ENCODE measurements at regions not wholly inside any gene's neighbourhood (a gene's known extent, or its start where the extent isn't known, plus 50 kb on each side); places are given as distances from the start of the nearest gene placed in this dataset.
"Not testable (repeated sequence)": the region's sequence is repeated elsewhere in the genome, so short reads cannot be mapped to it uniquely, and the experiment has no call there.

- Histone ChIP-seq H3K9me3 (no peaks in the 10 kb centered on the region), H3K27ac (no peak overlapping the region), H3K27me3 (no peaks in the 10 kb centered on the region), H3K4me3 (no peak overlapping the region), H3K36me3 (no peaks in the 10 kb centered on the region), H3K4me1 (no peaks in the 10 kb centered on the region)
- ATAC-seq (no peak), DNase-seq (no peak)
- TF ChIP-seq CTCF (IDR thresholded peaks at IDR 0.05 in 4 of 5, conservative IDR thresholded peaks at IDR 0.05 in 1 of 5), result no peak
- in situ Hi-C loops (cut with MboI; ENCODE audit: low sequenced_read_pairs in 4 of 4), result no loop called here
- intact Hi-C loops (cut with DNase I; ENCODE audit: low total_unique reads), result no loop called here
Measured at GRCh38 chr3:10646531-10647335, 141.3 kb upstream of the ATP2B2 start.

- H3K9me3 ChIP-seq, result no peaks in the 10 kb centered on the region
- ATAC-seq, result no peak
Measured at GRCh38 chr3:10647376-10647775, 142.0 kb upstream of the ATP2B2 start.

GRCh38 chr3:10648181-10648580, 142.8 kb upstream of the ATP2B2 start:
- intact Hi-C loops (cut with DNase I; ENCODE audit: low total_unique reads) (no loop called here), in situ Hi-C loops (cut with MboI; ENCODE audit: low sequenced_read_pairs in 4 of 4) (no loop called here)
- Histone ChIP-seq H3K36me3 (no peaks in the 10 kb centered on the region), H3K4me3 (no peak overlapping the region), H3K4me1 (no peaks in the 10 kb centered on the region), H3K9me3 (no peaks in the 10 kb centered on the region), H3K27ac (no peak overlapping the region), H3K27me3 (no peaks in the 10 kb centered on the region)
- ATAC-seq, result no peak
- DNase-seq, result no peak
- TF ChIP-seq CTCF (IDR thresholded peaks at IDR 0.05 in 4 of 5, conservative IDR thresholded peaks at IDR 0.05 in 1 of 5) (no peak), POLR2A (IDR thresholded peaks at IDR 0.05) (no peak)

More at GRCh38 chr3:10647376-10647775, 142.0 kb upstream of the ATP2B2 start:
- no peak overlapping the region for H3K27ac ChIP-seq
- H3K27me3 ChIP-seq, result no peaks in the 10 kb centered on the region
- in situ Hi-C loops (cut with MboI; ENCODE audit: low sequenced_read_pairs in 4 of 4) (no loop called here), intact Hi-C loops (cut with DNase I; ENCODE audit: low total_unique reads) (no loop called here)
- H3K4me1 ChIP-seq, result no peaks in the 10 kb centered on the region
- no peak for DNase-seq
- H3K4me3 ChIP-seq, result no peak overlapping the region
- TF ChIP-seq POLR2A (IDR thresholded peaks at IDR 0.05), result no peak
- TF ChIP-seq CTCF (IDR thresholded peaks at IDR 0.05 in 4 of 5, conservative IDR thresholded peaks at IDR 0.05 in 1 of 5), result no peak
- H3K36me3 ChIP-seq, result no peaks in the 10 kb centered on the region

- H3K9me3 ChIP-seq; in situ Hi-C loops (cut with MboI; ENCODE audit: low sequenced_read_pairs in 4 of 4); intact Hi-C loops (cut with DNase I; ENCODE audit: low total_unique reads); H3K27ac ChIP-seq; ATAC-seq; H3K27me3 ChIP-seq; H3K4me3 ChIP-seq; H3K4me1 ChIP-seq; H3K36me3 ChIP-seq; DNase-seq: not testable (repeated sequence)
Measured at GRCh38 chr3:10649463-10649862, 144.1 kb upstream of the ATP2B2 start.

GRCh38 chr3:10651506-10651905, 146.1 kb upstream of the ATP2B2 start:
- intact Hi-C loops (cut with DNase I; ENCODE audit: low total_unique reads) (no loop called here), in situ Hi-C loops (cut with MboI; ENCODE audit: low sequenced_read_pairs in 4 of 4) (no loop called here)
- no peak for DNase-seq
- Histone ChIP-seq H3K4me1 (no peaks in the 10 kb centered on the region), H3K36me3 (no peaks in the 10 kb centered on the region), H3K4me3 (no peak overlapping the region), H3K27ac (no peak overlapping the region), H3K9me3 (no peaks in the 10 kb centered on the region), H3K27me3 (no peaks in the 10 kb centered on the region)
- no peak for ATAC-seq
- TF ChIP-seq CTCF (IDR thresholded peaks at IDR 0.05 in 4 of 5, conservative IDR thresholded peaks at IDR 0.05 in 1 of 5) (no peak), POLR2A (IDR thresholded peaks at IDR 0.05) (no peak)
